Nephron (organoid): ENCODE measurements at regions not wholly inside any gene's neighbourhood (a gene's known extent, or its start where the extent isn't known, plus 50 kb on each side); places are given as distances from the start of the nearest gene placed in this dataset.

Experiments
- H3K27ac Mint-ChIP-seq, 3 experiments: 2 replicates each; pipeline ENCODE4 v1.8.0; 2020; ENCODE audit warnings: mixed read lengths in 3 of 3, mild to moderate bottlenecking in 2 of 3, moderate library complexity in 1 of 3
- H3K27me3 Mint-ChIP-seq: 2 replicates; pipeline ENCODE4 v1.8.0; 2021; ENCODE audit warnings: low read depth, mild to moderate bottlenecking, moderate library complexity, mixed read lengths
- H3K36me3 Mint-ChIP-seq: 2 replicates; pipeline ENCODE4 v1.8.0; 2020; ENCODE audit warnings: low read depth, mixed read lengths
- H3K4me1 Mint-ChIP-seq: 2 replicates; pipeline ENCODE4 v1.8.0; 2020; ENCODE audit warnings: mixed read lengths
- H3K4me3 Mint-ChIP-seq, 3 experiments: 2 replicates each; pipeline ENCODE4 v1.8.0; 2020; ENCODE audit warnings: mild to moderate bottlenecking in 3 of 3, mixed read lengths in 3 of 3, moderate library complexity in 2 of 3
- H3K9me3 Mint-ChIP-seq: 2 replicates; pipeline ENCODE4 v1.8.0; 2020; ENCODE audit warnings: mixed read lengths
- CTCF ChIP-seq, 3 experiments: fragments of 200-600 bp; sonication (generic); IDR thresholded peaks; one replicate each; pipeline ENCODE4 v1.5.0; 2021; ENCODE audit warnings: antibody characterized with exemption in 3 of 3; ENCODE audit not compliant: unreplicated experiment in 3 of 3

GRCh38 chr2:177320596-177320995 lies 56.1 kb upstream of the NFE2L2 start:
- no peaks in the 10 kb centered on the region for H3K9me3 Mint-ChIP-seq
- H3K36me3 Mint-ChIP-seq = peaks cover 9% of the 10 kb centered on the region
- H3K27ac Mint-ChIP-seq = no peak overlapping the region
- no peak overlapping the region for H3K4me3 Mint-ChIP-seq
- no peak for TF ChIP-seq CTCF (IDR thresholded peaks at IDR 0.05; ENCODE audit: unreplicated experiment in 3 of 3)
- no peaks in the 10 kb centered on the region for H3K4me1 Mint-ChIP-seq
- H3K27me3 Mint-ChIP-seq = no peaks in the 10 kb centered on the region

- TF ChIP-seq CTCF (IDR thresholded peaks at IDR 0.05; ENCODE audit: unreplicated experiment in 3 of 3) = no peak
- no peaks in the 10 kb centered on the region for H3K4me1 Mint-ChIP-seq
- H3K4me3 Mint-ChIP-seq = no peak overlapping the region
- peak overlapping the region in 1 of 3 experiments; percentile 17 for H3K27ac Mint-ChIP-seq
- no peaks in the 10 kb centered on the region for H3K9me3 Mint-ChIP-seq
- H3K27me3 Mint-ChIP-seq = no peaks in the 10 kb centered on the region
- peaks cover 9% of the 10 kb centered on the region for H3K36me3 Mint-ChIP-seq
These were observed 58.3 kb upstream of the NFE2L2 start for GRCh38 chr2:177322801-177323261.

GRCh38 chr2:177324797-177325196 lies 60.3 kb upstream of the NFE2L2 start:
- TF ChIP-seq CTCF (IDR thresholded peaks at IDR 0.05; ENCODE audit: unreplicated experiment in 3 of 3) = no peak
- H3K9me3 Mint-ChIP-seq = no peaks in the 10 kb centered on the region
- no peak overlapping the region for H3K4me3 Mint-ChIP-seq
- no peaks in the 10 kb centered on the region for H3K27me3 Mint-ChIP-seq
- no peaks in the 10 kb centered on the region for H3K4me1 Mint-ChIP-seq
- H3K36me3 Mint-ChIP-seq = peaks cover 5% of the 10 kb centered on the region
- no peak overlapping the region for H3K27ac Mint-ChIP-seq

GRCh38 chr2:177325554-177325953 lies 61.0 kb upstream of the NFE2L2 start:
- no peak for TF ChIP-seq CTCF (IDR thresholded peaks at IDR 0.05; ENCODE audit: unreplicated experiment in 3 of 3)
- no peaks in the 10 kb centered on the region for H3K4me1 Mint-ChIP-seq
- H3K27ac Mint-ChIP-seq = no peak overlapping the region
- no peaks in the 10 kb centered on the region for H3K9me3 Mint-ChIP-seq
- no peaks in the 10 kb centered on the region for H3K27me3 Mint-ChIP-seq
- peaks cover 5% of the 10 kb centered on the region for H3K36me3 Mint-ChIP-seq
- no peak overlapping the region for H3K4me3 Mint-ChIP-seq

GRCh38 chr2:177326005-177326404 lies 61.5 kb upstream of the NFE2L2 start:
- H3K4me1 Mint-ChIP-seq = no peaks in the 10 kb centered on the region
- no peak overlapping the region for H3K4me3 Mint-ChIP-seq
- no peak for TF ChIP-seq CTCF (IDR thresholded peaks at IDR 0.05; ENCODE audit: unreplicated experiment in 3 of 3)
- no peaks in the 10 kb centered on the region for H3K27me3 Mint-ChIP-seq
- H3K27ac Mint-ChIP-seq = no peak overlapping the region
- peaks cover 5% of the 10 kb centered on the region for H3K36me3 Mint-ChIP-seq
- no peaks in the 10 kb centered on the region for H3K9me3 Mint-ChIP-seq

GRCh38 chr2:177326591-177326990 lies 62.1 kb upstream of the NFE2L2 start:
- Mint-ChIP-seq H3K27ac (no peak overlapping the region), H3K36me3 (peaks cover 5% of the 10 kb centered on the region), H3K9me3 (no peaks in the 10 kb centered on the region), H3K4me3 (no peak overlapping the region), H3K27me3 (no peaks in the 10 kb centered on the region), H3K4me1 (peaks cover under 1% of the 10 kb centered on the region)
- TF ChIP-seq CTCF (IDR thresholded peaks at IDR 0.05; ENCODE audit: unreplicated experiment in 3 of 3) = no peak
